Ishikawa (cell line): ENCODE measurements at regions not wholly inside any gene's neighbourhood (a gene's known extent, or its start where the extent isn't known, plus 50 kb on each side); places are given as distances from the start of the nearest gene placed in this dataset.

Source experiments
- CEBPB ChIP-seq: IDR thresholded peaks from 2 replicates; pipeline ENCODE4 v1.6.1; 2012
- CREB1 ChIP-seq: IDR thresholded peaks from 2 replicates; pipeline ENCODE4 v1.6.1; 2012; ENCODE audit warnings: low read depth
- EGR1 ChIP-seq: IDR thresholded peaks from 2 replicates; pipeline ENCODE4 v1.6.1; 2012
- EP300 ChIP-seq: IDR thresholded peaks from 2 replicates; pipeline ENCODE4 v1.6.1; 2012; ENCODE audit warnings: borderline replicate concordance
- FOXM1 ChIP-seq: IDR thresholded peaks from 2 replicates; pipeline ENCODE4 v1.6.1; 2012; ENCODE audit warnings: low read depth, borderline replicate concordance
- NFIC ChIP-seq: IDR thresholded peaks from 2 replicates; pipeline ENCODE4 v1.6.1; 2012
- RAD21 ChIP-seq: IDR thresholded peaks from 2 replicates; pipeline ENCODE4 v1.6.1; 2012; ENCODE audit warnings: low read depth
- TAF1 ChIP-seq: IDR thresholded peaks from 2 replicates; pipeline ENCODE4 v1.6.1; 2012; ENCODE audit warnings: low read depth, mild to moderate bottlenecking
- TCF12 ChIP-seq: IDR thresholded peaks from 2 replicates; pipeline ENCODE4 v1.6.1; 2012; ENCODE audit warnings: low read depth
- TEAD4 ChIP-seq: IDR thresholded peaks from 2 replicates; pipeline ENCODE4 v1.6.1; 2012
- YY1 ChIP-seq: IDR thresholded peaks from 2 replicates; pipeline ENCODE4 v1.6.1; 2012; ENCODE audit warnings: low read depth
- ZBTB7A ChIP-seq: IDR thresholded peaks from 2 replicates; pipeline ENCODE4 v1.6.1; 2012; ENCODE audit warnings: low read depth
- TF ChIP-seq, protein P1 (sequence below): IDR thresholded peaks from 2 replicates; pipeline ENCODE4 v1.6.1; 2012
- TF ChIP-seq, protein P2 (sequence below): IDR thresholded peaks from 2 replicates; pipeline ENCODE4 v1.6.1; 2012
- TF ChIP-seq, protein P3 (sequence below): IDR thresholded peaks from 2 replicates; pipeline ENCODE4 v1.6.1; 2012; ENCODE audit warnings: low read depth, mild to moderate bottlenecking

DNA sequence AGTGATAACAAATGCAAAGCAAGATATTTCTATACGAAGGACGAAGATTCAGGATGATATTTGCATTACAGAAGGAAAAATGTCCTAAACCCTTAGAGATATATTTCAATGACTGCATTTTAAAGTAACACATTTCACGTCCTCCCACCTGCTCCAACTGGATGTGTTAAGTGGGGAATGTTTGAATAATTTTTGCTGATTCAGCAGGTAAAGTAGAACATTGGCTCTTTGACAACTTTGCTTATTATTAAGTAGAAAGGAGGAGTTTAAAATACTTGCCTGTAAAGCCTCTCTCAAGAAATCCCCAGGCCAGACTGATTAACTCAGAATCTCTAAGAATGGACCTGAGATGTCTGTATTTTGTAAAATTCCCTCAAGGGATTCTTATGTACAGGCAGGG lies 1165.2 kb upstream of the PRKX start:
- TF ChIP-seq CEBPB: no peak
- no peak for TF ChIP-seq TAF1
- TF ChIP-seq, protein P1, sequence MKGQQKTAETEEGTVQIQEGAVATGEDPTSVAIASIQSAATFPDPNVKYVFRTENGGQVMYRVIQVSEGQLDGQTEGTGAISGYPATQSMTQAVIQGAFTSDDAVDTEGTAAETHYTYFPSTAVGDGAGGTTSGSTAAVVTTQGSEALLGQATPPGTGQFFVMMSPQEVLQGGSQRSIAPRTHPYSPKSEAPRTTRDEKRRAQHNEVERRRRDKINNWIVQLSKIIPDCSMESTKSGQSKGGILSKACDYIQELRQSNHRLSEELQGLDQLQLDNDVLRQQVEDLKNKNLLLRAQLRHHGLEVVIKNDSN: no peak
- TF ChIP-seq ZBTB7A: no peak
- no peak for TF ChIP-seq RAD21
- no peak for TF ChIP-seq FOXM1
- TF ChIP-seq NFIC: no peak
- TF ChIP-seq TEAD4: no peak
- TF ChIP-seq EGR1: no peak
- TF ChIP-seq YY1: no peak
- TF ChIP-seq, protein P2, sequence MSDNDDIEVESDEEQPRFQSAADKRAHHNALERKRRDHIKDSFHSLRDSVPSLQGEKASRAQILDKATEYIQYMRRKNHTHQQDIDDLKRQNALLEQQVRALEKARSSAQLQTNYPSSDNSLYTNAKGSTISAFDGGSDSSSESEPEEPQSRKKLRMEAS: no peak
- no peak for TF ChIP-seq EP300
- TF ChIP-seq CREB1: no peak
- no peak for TF ChIP-seq TCF12
- TF ChIP-seq, protein P3, sequence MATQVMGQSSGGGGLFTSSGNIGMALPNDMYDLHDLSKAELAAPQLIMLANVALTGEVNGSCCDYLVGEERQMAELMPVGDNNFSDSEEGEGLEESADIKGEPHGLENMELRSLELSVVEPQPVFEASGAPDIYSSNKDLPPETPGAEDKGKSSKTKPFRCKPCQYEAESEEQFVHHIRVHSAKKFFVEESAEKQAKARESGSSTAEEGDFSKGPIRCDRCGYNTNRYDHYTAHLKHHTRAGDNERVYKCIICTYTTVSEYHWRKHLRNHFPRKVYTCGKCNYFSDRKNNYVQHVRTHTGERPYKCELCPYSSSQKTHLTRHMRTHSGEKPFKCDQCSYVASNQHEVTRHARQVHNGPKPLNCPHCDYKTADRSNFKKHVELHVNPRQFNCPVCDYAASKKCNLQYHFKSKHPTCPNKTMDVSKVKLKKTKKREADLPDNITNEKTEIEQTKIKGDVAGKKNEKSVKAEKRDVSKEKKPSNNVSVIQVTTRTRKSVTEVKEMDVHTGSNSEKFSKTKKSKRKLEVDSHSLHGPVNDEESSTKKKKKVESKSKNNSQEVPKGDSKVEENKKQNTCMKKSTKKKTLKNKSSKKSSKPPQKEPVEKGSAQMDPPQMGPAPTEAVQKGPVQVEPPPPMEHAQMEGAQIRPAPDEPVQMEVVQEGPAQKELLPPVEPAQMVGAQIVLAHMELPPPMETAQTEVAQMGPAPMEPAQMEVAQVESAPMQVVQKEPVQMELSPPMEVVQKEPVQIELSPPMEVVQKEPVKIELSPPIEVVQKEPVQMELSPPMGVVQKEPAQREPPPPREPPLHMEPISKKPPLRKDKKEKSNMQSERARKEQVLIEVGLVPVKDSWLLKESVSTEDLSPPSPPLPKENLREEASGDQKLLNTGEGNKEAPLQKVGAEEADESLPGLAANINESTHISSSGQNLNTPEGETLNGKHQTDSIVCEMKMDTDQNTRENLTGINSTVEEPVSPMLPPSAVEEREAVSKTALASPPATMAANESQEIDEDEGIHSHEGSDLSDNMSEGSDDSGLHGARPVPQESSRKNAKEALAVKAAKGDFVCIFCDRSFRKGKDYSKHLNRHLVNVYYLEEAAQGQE: no peak

DNA sequence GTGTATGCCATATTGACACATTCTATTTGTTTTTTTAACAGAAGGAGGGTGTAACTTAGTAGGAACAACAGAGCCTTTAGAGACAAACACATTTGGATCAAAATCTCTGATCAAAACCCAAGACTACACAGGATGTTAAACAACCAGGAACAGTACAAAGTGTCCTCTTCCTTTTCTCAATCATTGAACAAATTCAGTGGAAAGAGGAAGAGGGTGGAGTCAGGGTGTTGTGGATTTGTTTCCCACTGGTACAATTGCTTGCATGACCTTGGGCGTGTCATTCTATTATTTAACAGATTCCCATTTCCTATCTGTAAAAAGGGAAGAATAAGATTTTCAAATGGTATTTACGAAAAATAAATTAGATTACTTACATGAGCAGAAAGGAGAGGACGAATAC lies 1162.8 kb upstream of the PRKX start:
- no peak for TF ChIP-seq FOXM1

GRCh38 chrX:4851534-4851933 lies 1138.1 kb upstream of the PRKX start:
- no peak for TF ChIP-seq TCF12
- TF ChIP-seq, protein P2: no peak
- TF ChIP-seq CREB1: no peak
- TF ChIP-seq FOXM1: no peak
- no peak for TF ChIP-seq NFIC
- no peak for TF ChIP-seq EGR1
- no peak for TF ChIP-seq EP300
- TF ChIP-seq, protein P1: no peak
- TF ChIP-seq, protein P3: no peak
- TF ChIP-seq TEAD4: no peak
- TF ChIP-seq RAD21: no peak
- TF ChIP-seq ZBTB7A: no peak
- TF ChIP-seq CEBPB: no peak
- no peak for TF ChIP-seq TAF1
- TF ChIP-seq YY1: no peak

DNA sequence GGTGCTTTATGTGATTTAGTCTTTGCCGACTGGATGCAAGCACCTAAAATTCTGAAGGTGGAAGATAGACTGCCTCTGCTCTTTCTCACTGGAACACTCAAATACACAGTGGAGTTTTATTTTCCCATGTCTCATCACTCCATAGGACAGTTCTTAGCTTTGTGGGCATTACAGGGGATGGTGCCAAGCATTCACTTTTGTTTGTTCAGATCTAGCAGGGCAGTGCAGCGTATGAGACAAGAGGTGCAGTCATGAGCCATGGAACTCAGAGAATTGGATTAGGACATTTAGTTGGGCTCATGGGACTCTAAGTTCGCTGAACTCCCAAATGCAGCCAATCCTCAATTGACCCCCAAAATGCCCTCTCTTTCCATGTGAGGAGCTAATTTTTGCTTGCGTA lies 1136.9 kb upstream of the PRKX start:
- TF ChIP-seq TAF1 (no peak), TCF12 (no peak), CEBPB (no peak)
- TF ChIP-seq, protein P2: no peak
- TF ChIP-seq, protein P3: no peak

DNA sequence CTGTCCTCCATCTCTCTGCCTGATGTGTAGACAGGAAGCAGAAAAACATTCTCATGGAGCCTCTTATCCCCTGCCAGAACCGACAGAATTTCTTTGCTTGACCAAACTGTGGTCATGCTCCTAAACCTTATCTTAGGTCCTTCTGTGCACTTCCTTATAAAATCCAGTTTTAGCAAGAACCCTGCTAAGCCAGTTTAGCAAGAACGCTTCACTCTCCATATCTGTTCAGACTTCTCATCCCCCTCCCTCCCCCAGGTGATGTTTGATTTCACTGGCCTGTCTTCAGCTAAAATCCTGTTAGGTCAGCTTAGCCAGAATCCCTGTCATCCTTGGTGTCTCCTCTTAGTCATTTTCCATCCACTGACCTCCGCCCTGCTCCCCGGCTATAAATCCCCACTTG lies 1130.9 kb upstream of the PRKX start:
- TF ChIP-seq NFIC (no peak), EGR1 (no peak), CEBPB (no peak), ZBTB7A (no peak), TAF1 (no peak), FOXM1 (no peak), TCF12 (no peak), EP300 (no peak), TEAD4 (no peak), RAD21 (no peak), YY1 (no peak), CREB1 (no peak)
- TF ChIP-seq, protein P3: no peak
- TF ChIP-seq, protein P1: no peak
- TF ChIP-seq, protein P2: no peak
